ENCODE measurements at regions not wholly inside any gene's neighbourhood (a gene's known extent, or its start where the extent isn't known, plus 50 kb on each side); places are given as distances from the start of the nearest gene placed in this dataset.

GRCh38 chr14:97572583-97573458 lies 775.6 kb downstream of the VRK1 start:
- Histone ChIP-seq H3K27me3 (no peaks in the 10 kb centered on the region), H3K9ac (ENCODE audit: low read depth in 2 of 2, low read length in 2 of 2) (no peak overlapping the region), H3K27ac (no peak overlapping the region), H3K4me3 (no peak overlapping the region), H3K36me3 (no peaks in the 10 kb centered on the region), H3K4me1 (no peaks in the 10 kb centered on the region), H3K9me3 (no peaks in the 10 kb centered on the region)
- DNase-seq = no peak
- intact Hi-C loops (cut with DNase I) = no loop called here
- TF ChIP-seq, protein P1, sequence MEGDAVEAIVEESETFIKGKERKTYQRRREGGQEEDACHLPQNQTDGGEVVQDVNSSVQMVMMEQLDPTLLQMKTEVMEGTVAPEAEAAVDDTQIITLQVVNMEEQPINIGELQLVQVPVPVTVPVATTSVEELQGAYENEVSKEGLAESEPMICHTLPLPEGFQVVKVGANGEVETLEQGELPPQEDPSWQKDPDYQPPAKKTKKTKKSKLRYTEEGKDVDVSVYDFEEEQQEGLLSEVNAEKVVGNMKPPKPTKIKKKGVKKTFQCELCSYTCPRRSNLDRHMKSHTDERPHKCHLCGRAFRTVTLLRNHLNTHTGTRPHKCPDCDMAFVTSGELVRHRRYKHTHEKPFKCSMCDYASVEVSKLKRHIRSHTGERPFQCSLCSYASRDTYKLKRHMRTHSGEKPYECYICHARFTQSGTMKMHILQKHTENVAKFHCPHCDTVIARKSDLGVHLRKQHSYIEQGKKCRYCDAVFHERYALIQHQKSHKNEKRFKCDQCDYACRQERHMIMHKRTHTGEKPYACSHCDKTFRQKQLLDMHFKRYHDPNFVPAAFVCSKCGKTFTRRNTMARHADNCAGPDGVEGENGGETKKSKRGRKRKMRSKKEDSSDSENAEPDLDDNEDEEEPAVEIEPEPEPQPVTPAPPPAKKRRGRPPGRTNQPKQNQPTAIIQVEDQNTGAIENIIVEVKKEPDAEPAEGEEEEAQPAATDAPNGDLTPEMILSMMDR (IDR thresholded peaks at IDR 0.05) = no peak

- Histone ChIP-seq H3K27ac (no peak overlapping the region), H3K27me3 (no peaks in the 10 kb centered on the region), H3K4me3 (no peak overlapping the region), H3K9ac (ENCODE audit: low read depth in 2 of 2, low read length in 2 of 2) (no peak overlapping the region), H3K4me1 (no peaks in the 10 kb centered on the region), H3K9me3 (no peaks in the 10 kb centered on the region), H3K36me3 (no peaks in the 10 kb centered on the region)
- intact Hi-C loops (cut with DNase I) = no loop called here
- TF ChIP-seq, protein P1 (IDR thresholded peaks at IDR 0.05) = no peak
- no peak for DNase-seq
Observed at GRCh38 chr14:97575677-97576076, 778.5 kb downstream of the VRK1 start.

- Histone ChIP-seq H3K27ac (no peak overlapping the region), H3K4me1 (no peaks in the 10 kb centered on the region), H3K9ac (ENCODE audit: low read depth in 2 of 2, low read length in 2 of 2) (no peak overlapping the region), H3K9me3 (no peaks in the 10 kb centered on the region), H3K27me3 (no peaks in the 10 kb centered on the region), H3K36me3 (no peaks in the 10 kb centered on the region), H3K4me3 (no peak overlapping the region)
- no peak for DNase-seq
- intact Hi-C loops (cut with DNase I) = no loop called here
- TF ChIP-seq, protein P1 (IDR thresholded peaks at IDR 0.05) = no peak
Observed at GRCh38 chr14:97578982-97579548, 781.9 kb downstream of the VRK1 start.

DNA sequence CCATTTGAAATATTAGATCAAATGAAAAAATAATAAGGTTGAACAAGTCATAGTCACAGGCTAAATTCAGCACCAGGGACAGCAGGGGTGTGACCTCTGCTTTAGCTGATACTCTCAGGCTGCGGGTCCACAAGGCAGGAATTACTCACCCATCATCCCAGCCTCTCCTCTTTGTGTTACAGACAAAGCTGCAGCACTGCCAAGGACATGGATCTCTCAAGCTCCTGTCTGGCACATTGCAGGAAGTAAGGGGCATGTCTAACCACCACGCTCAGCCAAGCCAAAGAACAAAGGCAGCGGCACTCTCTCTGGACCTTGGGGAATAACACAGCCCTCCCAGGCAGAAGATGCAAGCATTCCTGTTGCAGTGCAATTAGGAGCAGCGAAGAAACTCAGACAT lies 783.8 kb downstream of the VRK1 start:
- intact Hi-C loops (cut with DNase I) = no loop called here
- TF ChIP-seq, protein P1 (IDR thresholded peaks at IDR 0.05) = no peak

DNA sequence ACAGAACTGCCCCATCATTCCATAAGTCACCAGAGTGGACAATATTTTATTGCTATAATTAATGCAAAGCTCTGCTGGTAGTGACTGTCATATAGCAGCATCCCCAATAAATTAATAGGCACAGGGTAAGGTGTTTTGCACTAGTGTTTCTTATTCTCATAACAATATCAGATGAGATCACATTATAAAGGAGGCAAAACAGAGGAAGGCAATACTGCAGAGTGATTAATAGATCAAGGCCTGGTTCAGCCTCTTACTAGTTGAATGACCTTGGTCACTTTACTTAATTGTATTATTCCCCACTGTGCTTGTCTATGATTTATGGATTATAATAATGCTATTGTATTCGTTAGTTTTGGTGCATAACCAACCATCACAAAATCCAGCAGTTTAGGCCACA lies 784.8 kb downstream of the VRK1 start:
- no peak overlapping the region for H3K9ac ChIP-seq (ENCODE audit: low read depth in 2 of 2, low read length in 2 of 2)
- H3K4me1 ChIP-seq = no peaks in the 10 kb centered on the region
- H3K36me3 ChIP-seq = no peaks in the 10 kb centered on the region
- DNase-seq = no peak
- TF ChIP-seq, protein P1 (IDR thresholded peaks at IDR 0.05) = no peak
- no peak overlapping the region for H3K4me3 ChIP-seq
- H3K27me3 ChIP-seq = no peaks in the 10 kb centered on the region
- intact Hi-C loops (cut with DNase I) = no loop called here
- no peaks in the 10 kb centered on the region for H3K9me3 ChIP-seq
- H3K27ac ChIP-seq = no peak overlapping the region

More for the DNA sequence above, 783.8 kb downstream of the VRK1 start:
- Histone ChIP-seq H3K27ac (no peak overlapping the region), H3K27me3 (no peaks in the 10 kb centered on the region), H3K9ac (ENCODE audit: low read depth in 2 of 2, low read length in 2 of 2) (no peak overlapping the region), H3K4me3 (no peak overlapping the region), H3K4me1 (no peaks in the 10 kb centered on the region), H3K9me3 (no peaks in the 10 kb centered on the region), H3K36me3 (no peaks in the 10 kb centered on the region)
- no peak for DNase-seq

All from colonic mucosa (tissue), 4 donors.